Sciatic nerve (tissue), 2 donors: ENCODE measurements at regions not wholly inside any gene's neighbourhood (a gene's known extent, or its start where the extent isn't known, plus 50 kb on each side); places are given as distances from the start of the nearest gene placed in this dataset.

Experiments
- ATAC-seq: fragments of 200-7000 bp; cut with Tn5 transposase; one replicate; pipeline ENCODE4 v1.9.1; 2020; ENCODE audit warnings: mild to moderate bottlenecking, moderate library complexity
- DNase-seq: peaks from one replicate; pipeline ENCODE4 v3.0.0-alpha.2; 2020; ENCODE audit warnings: low spot score
- intact Hi-C: fragments of 100-400 bp; cut with DNase I; formaldehyde crosslinking; loops from one replicate; pipeline ENCODE4 v1.14.2; 2022
- donor health status: DM: no; HTN: no; CAD: no.
- donor health status: DM: no; HTN: no; CAD: no.

- DNase-seq (peak; percentile 96), ATAC-seq (peak; percentile 98)
- intact Hi-C loops: loop anchor here (5.0 kb wide), 2 partner anchors 55 to 260 kb away; partner anchors contain the start of gene IER5
Measured at GRCh38 chr1:181142096-181142958, 53.8 kb downstream of the IER5 start.

- DNase-seq: no peak
- no peak for ATAC-seq
- intact Hi-C loops: loop anchor here (5.0 kb wide), 2 partner anchors 56 to 261 kb away; partner anchors contain the start of gene IER5
Measured at GRCh38 chr1:181143102-181143859, 54.8 kb downstream of the IER5 start.

- DNase-seq (no peak), ATAC-seq (no peak)
- intact Hi-C loops: loop anchor here (5.0 kb wide), 2 partner anchors 57 to 262 kb away; partner anchors contain the start of gene IER5
Measured at GRCh38 chr1:181144238-181144637, 55.7 kb downstream of the IER5 start.

- intact Hi-C loops: no loop called here
- no peak for ATAC-seq
Measured at GRCh38 chr1:181148636-181149035, 60.1 kb downstream of the IER5 start.

GRCh38 chr1:181149326-181150125 is 61.0 kb downstream of the IER5 start:
- intact Hi-C loops: loop anchor here (5.0 kb wide), 1 partner anchor 262 kb away; no protein-coding TSS in a partner anchor
- no peak for DNase-seq
- ATAC-seq: no peak

More at GRCh38 chr1:181148636-181149035, 60.1 kb downstream of the IER5 start:
- no peak for DNase-seq

- ATAC-seq (no peak), DNase-seq (no peak)
- intact Hi-C loops: loop anchor here (5.0 kb wide), 1 partner anchor 263 kb away; no protein-coding TSS in a partner anchor
Measured at GRCh38 chr1:181150273-181150672, 61.8 kb downstream of the IER5 start.

GRCh38 chr1:181150842-181151241 is 62.3 kb downstream of the IER5 start:
- no peak for ATAC-seq
- intact Hi-C loops: loop anchor here (5.0 kb wide), 1 partner anchor 264 kb away; no protein-coding TSS in a partner anchor
- DNase-seq: no peak

GRCh38 chr1:181151378-181152326 is 63.2 kb downstream of the IER5 start:
- intact Hi-C loops: loop anchor here (5.0 kb wide), 1 partner anchor 264 kb away; no protein-coding TSS in a partner anchor
- ATAC-seq: no peak
- DNase-seq: no peak

- intact Hi-C loops: loop anchor here (5.0 kb wide), 1 partner anchor 266 kb away; no protein-coding TSS in a partner anchor
- DNase-seq (peak; percentile 70), ATAC-seq (peak; percentile 95)
Measured at GRCh38 chr1:181152892-181153633, 64.6 kb downstream of the IER5 start.

GRCh38 chr1:181153634-181153961 is 65.1 kb downstream of the IER5 start:
- ATAC-seq (no peak), DNase-seq (no peak)
- intact Hi-C loops: loop anchor here (5.0 kb wide), 1 partner anchor 266 kb away; no protein-coding TSS in a partner anchor

- no peak for ATAC-seq
- DNase-seq: no peak
- intact Hi-C loops: no loop called here
Measured at GRCh38 chr1:181155339-181155738, 66.8 kb downstream of the IER5 start.

- no peak for ATAC-seq
- no peak for DNase-seq
- intact Hi-C loops: loop anchor here (10.0 kb wide), 1 partner anchor 625 kb away; no protein-coding TSS in a partner anchor
Measured at GRCh38 chr1:181159451-181160140, 71.1 kb downstream of the IER5 start.

GRCh38 chr1:181160322-181160721 is 71.8 kb downstream of the IER5 start:
- ATAC-seq (no peak), DNase-seq (no peak)
- intact Hi-C loops: loop anchor here (10.0 kb wide), 1 partner anchor 626 kb away; no protein-coding TSS in a partner anchor

- intact Hi-C loops: loop anchor here (10.0 kb wide), 1 partner anchor 626 kb away; no protein-coding TSS in a partner anchor
Measured at GRCh38 chr1:181160998-181161870, 72.7 kb downstream of the IER5 start.

GRCh38 chr1:181163662-181164061 is 75.2 kb downstream of the IER5 start:
- ATAC-seq (no peak), DNase-seq (no peak)
- intact Hi-C loops: loop anchor here (10.0 kb wide), 1 partner anchor 629 kb away; no protein-coding TSS in a partner anchor

More at GRCh38 chr1:181160998-181161870, 72.7 kb downstream of the IER5 start:
- no peak for DNase-seq
- peak; percentile 30 for ATAC-seq
